Liver (tissue), 3 donors: ENCODE measurements at regions not wholly inside any gene's neighbourhood (a gene's known extent, or its start where the extent isn't known, plus 50 kb on each side); places are given as distances from the start of the nearest gene placed in this dataset.

Source experiments
- EGR1 ChIP-seq, 2 donors: IDR thresholded peaks; 2 replicates each; pipeline ENCODE4 v1.6.1; 2016 to 2018; ENCODE audit warnings: antibody characterized with exemption in 2 of 2, low read depth in 2 of 2
- GABPA ChIP-seq, 2 donors: IDR thresholded peaks in 1 of 2; conservative IDR thresholded peaks in 1 of 2; 2 replicates each; pipeline ENCODE4 v1.6.1; 2016; ENCODE audit warnings: antibody characterized with exemption in 2 of 2, mild to moderate bottlenecking in 1 of 2, moderate library complexity in 1 of 2
- HNF4A ChIP-seq, 2 donors: conservative IDR thresholded peaks; 2 replicates each; pipeline ENCODE4 v1.6.1; 2016; ENCODE audit warnings: antibody characterized with exemption in 2 of 2, mild to moderate bottlenecking in 2 of 2
- JUND ChIP-seq, 2 donors: IDR thresholded peaks; 2 replicates each; pipeline ENCODE4 v1.6.1; 2016; ENCODE audit warnings: antibody characterized with exemption in 2 of 2
- MAX ChIP-seq: IDR thresholded peaks from 2 replicates; pipeline ENCODE4 v1.6.1; 2016; ENCODE audit warnings: antibody characterized with exemption
- RAD21 ChIP-seq, 2 donors: IDR thresholded peaks; 2 replicates each; pipeline ENCODE4 v1.6.1; 2016; ENCODE audit warnings: antibody characterized with exemption in 2 of 2, mild to moderate bottlenecking in 2 of 2
- RXRA ChIP-seq, 2 donors: IDR thresholded peaks; 2 replicates each; pipeline ENCODE4 v1.6.1; 2017 to 2018; ENCODE audit warnings: antibody characterized with exemption in 2 of 2, mild to moderate bottlenecking in 1 of 2
- TAF1 ChIP-seq: conservative IDR thresholded peaks from 2 replicates; pipeline ENCODE4 v1.6.1; 2016; ENCODE audit warnings: antibody characterized with exemption, mild to moderate bottlenecking
- ZBTB33 ChIP-seq: IDR thresholded peaks from 2 replicates; pipeline ENCODE4 v1.6.1; 2016; ENCODE audit warnings: antibody characterized with exemption
- TF ChIP-seq, protein P1 (sequence below): fragments of 150-350 bp; IDR thresholded peaks from 2 replicates; pipeline ENCODE4 v1.5.1; 2017; ENCODE audit warnings: improper control_type of control experiment, low read depth, low read length; ENCODE audit not compliant: missing input control
- TF ChIP-seq, protein P2 (sequence below): IDR thresholded peaks from 2 replicates; pipeline ENCODE4 v1.6.1; 2016; ENCODE audit warnings: antibody characterized with exemption
- TF ChIP-seq, protein P3 (sequence below): IDR thresholded peaks from 2 replicates; pipeline ENCODE4 v1.6.1; 2016; ENCODE audit warnings: antibody characterized with exemption, mild to moderate bottlenecking
- donor health status: healthy.
- donor health status: healthy.

DNA sequence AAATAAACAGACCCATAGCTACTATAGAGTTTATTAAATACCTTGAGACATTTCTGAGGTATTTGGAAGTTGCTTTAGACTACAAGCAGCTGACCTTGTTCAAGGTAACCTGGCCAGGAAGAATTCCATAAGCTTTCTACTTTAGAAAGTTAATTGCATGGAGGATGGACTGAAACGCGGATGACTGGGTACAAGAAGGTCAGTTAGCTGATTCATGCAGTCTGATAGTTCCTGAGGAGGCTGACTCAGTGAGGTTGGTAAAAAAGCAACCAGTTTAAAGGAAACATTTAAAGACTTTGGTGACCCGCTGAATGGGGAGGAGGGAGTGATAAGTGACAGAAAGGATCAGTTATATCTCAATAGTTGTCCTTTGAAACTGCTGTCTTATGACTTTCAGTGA, 670.1 kb upstream of the CDH9 start:
- TF ChIP-seq, protein P1, sequence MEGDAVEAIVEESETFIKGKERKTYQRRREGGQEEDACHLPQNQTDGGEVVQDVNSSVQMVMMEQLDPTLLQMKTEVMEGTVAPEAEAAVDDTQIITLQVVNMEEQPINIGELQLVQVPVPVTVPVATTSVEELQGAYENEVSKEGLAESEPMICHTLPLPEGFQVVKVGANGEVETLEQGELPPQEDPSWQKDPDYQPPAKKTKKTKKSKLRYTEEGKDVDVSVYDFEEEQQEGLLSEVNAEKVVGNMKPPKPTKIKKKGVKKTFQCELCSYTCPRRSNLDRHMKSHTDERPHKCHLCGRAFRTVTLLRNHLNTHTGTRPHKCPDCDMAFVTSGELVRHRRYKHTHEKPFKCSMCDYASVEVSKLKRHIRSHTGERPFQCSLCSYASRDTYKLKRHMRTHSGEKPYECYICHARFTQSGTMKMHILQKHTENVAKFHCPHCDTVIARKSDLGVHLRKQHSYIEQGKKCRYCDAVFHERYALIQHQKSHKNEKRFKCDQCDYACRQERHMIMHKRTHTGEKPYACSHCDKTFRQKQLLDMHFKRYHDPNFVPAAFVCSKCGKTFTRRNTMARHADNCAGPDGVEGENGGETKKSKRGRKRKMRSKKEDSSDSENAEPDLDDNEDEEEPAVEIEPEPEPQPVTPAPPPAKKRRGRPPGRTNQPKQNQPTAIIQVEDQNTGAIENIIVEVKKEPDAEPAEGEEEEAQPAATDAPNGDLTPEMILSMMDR: no peak
- TF ChIP-seq JUND (IDR thresholded peaks at IDR 0.05): no peak
- no peak for TF ChIP-seq RAD21 (IDR thresholded peaks at IDR 0.05)
- TF ChIP-seq GABPA (IDR thresholded peaks at IDR 0.05 in 1 of 2, conservative IDR thresholded peaks at IDR 0.05 in 1 of 2): no peak
- no peak for TF ChIP-seq EGR1 (IDR thresholded peaks at IDR 0.05; ENCODE audit: low read depth in 2 of 2)
- TF ChIP-seq, protein P2, sequence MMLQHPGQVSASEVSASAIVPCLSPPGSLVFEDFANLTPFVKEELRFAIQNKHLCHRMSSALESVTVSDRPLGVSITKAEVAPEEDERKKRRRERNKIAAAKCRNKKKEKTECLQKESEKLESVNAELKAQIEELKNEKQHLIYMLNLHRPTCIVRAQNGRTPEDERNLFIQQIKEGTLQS: no peak
- no peak for TF ChIP-seq MAX
- no peak for TF ChIP-seq HNF4A (conservative IDR thresholded peaks at IDR 0.05)
- TF ChIP-seq ZBTB33: no peak
- TF ChIP-seq TAF1: no peak
- TF ChIP-seq RXRA (IDR thresholded peaks at IDR 0.05): no peak
- TF ChIP-seq, protein P3, sequence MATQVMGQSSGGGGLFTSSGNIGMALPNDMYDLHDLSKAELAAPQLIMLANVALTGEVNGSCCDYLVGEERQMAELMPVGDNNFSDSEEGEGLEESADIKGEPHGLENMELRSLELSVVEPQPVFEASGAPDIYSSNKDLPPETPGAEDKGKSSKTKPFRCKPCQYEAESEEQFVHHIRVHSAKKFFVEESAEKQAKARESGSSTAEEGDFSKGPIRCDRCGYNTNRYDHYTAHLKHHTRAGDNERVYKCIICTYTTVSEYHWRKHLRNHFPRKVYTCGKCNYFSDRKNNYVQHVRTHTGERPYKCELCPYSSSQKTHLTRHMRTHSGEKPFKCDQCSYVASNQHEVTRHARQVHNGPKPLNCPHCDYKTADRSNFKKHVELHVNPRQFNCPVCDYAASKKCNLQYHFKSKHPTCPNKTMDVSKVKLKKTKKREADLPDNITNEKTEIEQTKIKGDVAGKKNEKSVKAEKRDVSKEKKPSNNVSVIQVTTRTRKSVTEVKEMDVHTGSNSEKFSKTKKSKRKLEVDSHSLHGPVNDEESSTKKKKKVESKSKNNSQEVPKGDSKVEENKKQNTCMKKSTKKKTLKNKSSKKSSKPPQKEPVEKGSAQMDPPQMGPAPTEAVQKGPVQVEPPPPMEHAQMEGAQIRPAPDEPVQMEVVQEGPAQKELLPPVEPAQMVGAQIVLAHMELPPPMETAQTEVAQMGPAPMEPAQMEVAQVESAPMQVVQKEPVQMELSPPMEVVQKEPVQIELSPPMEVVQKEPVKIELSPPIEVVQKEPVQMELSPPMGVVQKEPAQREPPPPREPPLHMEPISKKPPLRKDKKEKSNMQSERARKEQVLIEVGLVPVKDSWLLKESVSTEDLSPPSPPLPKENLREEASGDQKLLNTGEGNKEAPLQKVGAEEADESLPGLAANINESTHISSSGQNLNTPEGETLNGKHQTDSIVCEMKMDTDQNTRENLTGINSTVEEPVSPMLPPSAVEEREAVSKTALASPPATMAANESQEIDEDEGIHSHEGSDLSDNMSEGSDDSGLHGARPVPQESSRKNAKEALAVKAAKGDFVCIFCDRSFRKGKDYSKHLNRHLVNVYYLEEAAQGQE: no peak
